C4-2B (cell line): ENCODE measurements at regions not wholly inside any gene's neighbourhood (a gene's known extent, or its start where the extent isn't known, plus 50 kb on each side); places are given as distances from the start of the nearest gene placed in this dataset.

Source experiments
- H3K27ac ChIP-seq: fragments of 450-650 bp; 2 replicates; pipeline ENCODE4 v1.5.1; 2017
- CTCF ChIP-seq: fragments of 450-650 bp; conservative IDR thresholded peaks from 2 replicates; pipeline ENCODE4 v1.5.1; 2017; ENCODE audit warnings: mild to moderate bottlenecking
- ZFX ChIP-seq: fragments of 450-650 bp; IDR thresholded peaks from 2 replicates; pipeline ENCODE4 v1.6.1; 2017

DNA sequence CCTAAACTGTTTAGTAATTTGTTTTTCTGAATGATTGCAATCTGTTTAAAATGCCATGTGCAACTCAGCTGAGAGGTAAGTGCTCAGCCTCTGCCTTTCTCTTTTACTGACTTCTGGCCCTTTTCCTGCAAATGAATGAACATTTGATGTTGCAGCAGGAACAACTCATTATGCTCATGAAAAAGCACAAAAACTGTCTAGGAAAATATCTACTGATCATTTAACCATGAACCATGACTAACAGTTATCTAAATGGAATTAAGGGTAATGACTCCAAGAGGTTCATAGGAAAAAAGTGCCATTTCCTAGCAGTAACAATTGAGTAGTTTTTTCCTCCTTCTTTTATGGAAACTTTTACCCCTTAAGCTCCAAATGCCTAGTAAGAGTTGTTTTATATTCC lies 70.6 kb upstream of the ANKH start:
- H3K27ac ChIP-seq: no peak overlapping the region
- TF ChIP-seq CTCF (no peak), ZFX (no peak)

GRCh38 chr5:14937254-14937653 lies 65.7 kb upstream of the ANKH start:
- H3K27ac ChIP-seq: no peak overlapping the region
- TF ChIP-seq CTCF (no peak), ZFX (no peak)

- TF ChIP-seq CTCF: no peak
- H3K27ac ChIP-seq: no peak overlapping the region
Observed at GRCh38 chr5:14936588-14936987, 65.0 kb upstream of the ANKH start.

- H3K27ac ChIP-seq: no peak overlapping the region
Observed at GRCh38 chr5:14935341-14935740, 63.8 kb upstream of the ANKH start.

GRCh38 chr5:14932902-14933469 lies 61.4 kb upstream of the ANKH start:
- TF ChIP-seq CTCF (no peak), ZFX (no peak)
- H3K27ac ChIP-seq: peak overlapping the region; percentile 56

More at GRCh38 chr5:14935341-14935740, 63.8 kb upstream of the ANKH start:
- TF ChIP-seq ZFX (no peak), CTCF (no peak)

DNA sequence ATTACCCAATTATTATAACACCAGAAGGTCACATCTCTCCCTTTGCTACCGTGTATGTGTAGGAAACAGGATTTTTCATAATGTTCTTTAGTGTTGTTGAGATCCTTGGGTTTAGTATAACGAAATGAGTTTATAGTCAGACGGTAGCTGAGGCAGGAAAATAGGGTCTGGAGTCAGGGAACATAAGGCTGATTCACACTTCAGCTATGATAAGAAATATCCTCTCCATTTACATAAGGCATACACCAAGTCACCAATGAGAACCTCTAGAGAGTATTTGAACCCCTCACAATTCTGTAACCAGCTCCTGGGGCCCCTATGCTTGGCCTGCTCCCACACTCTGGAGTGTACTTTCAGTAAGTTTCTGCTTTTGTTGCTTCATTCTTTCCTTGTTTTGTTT lies 58.9 kb upstream of the ANKH start:
- TF ChIP-seq ZFX (no peak), CTCF (no peak)
- H3K27ac ChIP-seq: peak overlapping the region; percentile 75

- no peak for TF ChIP-seq ZFX
- no peak for TF ChIP-seq CTCF
- peak overlapping the region; percentile 75 for H3K27ac ChIP-seq
Observed at GRCh38 chr5:14929293-14930065, 57.9 kb upstream of the ANKH start.
